Heart left ventricle (tissue), 13 donors: ENCODE measurements at regions not wholly inside any gene's neighbourhood (a gene's known extent, or its start where the extent isn't known, plus 50 kb on each side); places are given as distances from the start of the nearest gene placed in this dataset.

ENCODE experiments used
- CTCF ChIP-seq, 12 donors: fragments of 200-600 bp; sonication (generic) in 4 of 12; IDR thresholded peaks; one replicate each; pipeline versions ENCODE4 v1.5.0 to v1.8.0; 2018 to 2022; ENCODE audit warnings: antibody characterized with exemption in 12 of 12, mild to moderate bottlenecking in 5 of 12
- POLR2A ChIP-seq, 2 donors: fragments of 450-650 bp; IDR thresholded peaks; one replicate each; pipeline ENCODE4 v1.6.1; 2017; ENCODE audit warnings: antibody characterized with exemption in 2 of 2, mild to moderate bottlenecking in 2 of 2, moderate library complexity in 2 of 2
- donor health status: ischemic (EF 13 %, LVEDD 7.1; RV severe dilation, severe dysfunction).
- donor health status: DM: no; HTN: yes; CAD: no.
- donor health status: DM: no; HTN: no; CAD: no.
- donor health status: ischemic (EF 25% LVEDD 6.9; RV normal size, moderate dysfunction).
- donor health status: ischemic (EF 25% LVEDD 5.7; RV mildly dilated, moderate dysfunction).
- donor health status: ischemic (EF 35%, LVEDD 5.7; RV mildly dilated, moderate dysfunction).
- donor health status: nonischemic (EF 11% LVEDD 7.7; RV severe dilation, severe dysfunction).
- donor health status: DM: yes; HTN: yes; CAD: no.
- donor health status: PGD.
- donor health status: ischemic (EF 29% LVEDD 5.4; RV normal size, mild dysfunction).
- donor health status: nonischemic (EF 23%, LVEDD 6.1; RV moderate dilation, normal function).

GRCh38 chr1:200317236-200317635, 92.6 kb downstream of the ZNF281 start:
- TF ChIP-seq CTCF (IDR thresholded peaks at IDR 0.05) (no peak), POLR2A (IDR thresholded peaks at IDR 0.05) (no peak)
